Hematopoietic multipotent progenitor cell treated with erythropoietin and hydrocortisone succinate and interleukin-3 and kit ligand, for 17 days (in vitro differentiated cells): ENCODE measurements at regions not wholly inside any gene's neighbourhood (a gene's known extent, or its start where the extent isn't known, plus 50 kb on each side); places are given as distances from the start of the nearest gene placed in this dataset.
A peak's percentile ranks its signal among the peaks of the same experiment; 100 is the strongest.

Source experiments
- DNase-seq: peaks from one replicate; pipeline ENCODE4 v3.0.0-alpha.2; 2015; ENCODE audit warnings: low spot score

DNA sequence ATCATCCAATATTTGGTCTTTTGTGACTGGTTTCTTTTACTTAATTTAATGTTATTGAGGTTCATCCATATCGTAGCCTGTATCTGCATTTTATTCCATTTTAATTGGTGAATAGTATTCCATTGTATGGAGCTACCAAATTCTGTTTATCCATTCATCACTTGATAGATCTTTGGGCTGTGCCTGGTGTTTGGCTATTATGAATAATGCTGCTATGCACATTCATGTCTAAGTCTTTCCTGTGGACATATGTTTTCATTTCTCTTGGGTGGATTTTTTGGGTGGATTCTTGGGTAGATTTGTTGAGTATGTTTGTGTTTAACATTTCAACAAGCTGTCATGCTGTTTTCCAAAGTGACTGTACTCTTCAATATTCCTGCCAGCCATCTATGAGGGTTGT, 52.5 kb upstream of the NEDD4L start:
- DNase-seq: no peak

GRCh38 chr18:57989536-57989935, 54.5 kb upstream of the NEDD4L start:
- DNase-seq: no peak

- no peak for DNase-seq
Observed at GRCh38 chr18:57984490-57985115, 59.4 kb upstream of the NEDD4L start.

GRCh38 chr18:57983965-57984364, 60.1 kb upstream of the NEDD4L start:
- DNase-seq: no peak

GRCh38 chr18:57983472-57983871, 60.6 kb upstream of the NEDD4L start:
- no peak for DNase-seq

DNA sequence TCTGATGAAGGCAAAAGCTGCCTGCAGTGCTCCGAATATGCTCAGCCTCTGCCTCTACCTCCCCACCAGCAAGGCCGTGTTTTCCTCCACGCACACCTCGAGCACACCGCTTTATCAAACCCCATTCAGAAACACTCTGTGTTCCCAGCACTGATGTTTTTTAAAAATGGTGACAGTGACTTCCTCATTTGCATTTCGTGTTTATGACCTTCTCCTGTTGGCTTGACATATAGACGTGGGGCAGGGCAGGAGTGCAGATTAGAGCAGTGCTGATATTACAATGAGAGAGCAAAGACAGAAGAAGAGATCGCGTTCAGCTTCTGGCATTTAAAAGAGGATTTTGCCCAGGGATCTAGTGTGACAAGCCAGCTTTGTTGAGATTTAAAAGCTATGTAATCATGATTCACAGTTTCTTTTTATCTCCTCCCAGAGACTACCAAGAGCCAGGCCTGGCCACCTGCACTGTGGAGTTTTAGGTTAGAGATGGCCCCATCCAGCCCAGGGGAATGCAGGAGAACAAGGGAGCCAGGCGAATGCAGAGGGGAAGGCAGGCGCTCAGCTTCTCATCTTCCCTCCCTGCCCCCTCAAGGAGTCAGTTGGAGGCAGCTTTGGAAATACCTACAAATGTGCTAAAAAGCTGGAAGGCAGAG, 61.5 kb upstream of the NEDD4L start:
- DNase-seq: no peak

DNA sequence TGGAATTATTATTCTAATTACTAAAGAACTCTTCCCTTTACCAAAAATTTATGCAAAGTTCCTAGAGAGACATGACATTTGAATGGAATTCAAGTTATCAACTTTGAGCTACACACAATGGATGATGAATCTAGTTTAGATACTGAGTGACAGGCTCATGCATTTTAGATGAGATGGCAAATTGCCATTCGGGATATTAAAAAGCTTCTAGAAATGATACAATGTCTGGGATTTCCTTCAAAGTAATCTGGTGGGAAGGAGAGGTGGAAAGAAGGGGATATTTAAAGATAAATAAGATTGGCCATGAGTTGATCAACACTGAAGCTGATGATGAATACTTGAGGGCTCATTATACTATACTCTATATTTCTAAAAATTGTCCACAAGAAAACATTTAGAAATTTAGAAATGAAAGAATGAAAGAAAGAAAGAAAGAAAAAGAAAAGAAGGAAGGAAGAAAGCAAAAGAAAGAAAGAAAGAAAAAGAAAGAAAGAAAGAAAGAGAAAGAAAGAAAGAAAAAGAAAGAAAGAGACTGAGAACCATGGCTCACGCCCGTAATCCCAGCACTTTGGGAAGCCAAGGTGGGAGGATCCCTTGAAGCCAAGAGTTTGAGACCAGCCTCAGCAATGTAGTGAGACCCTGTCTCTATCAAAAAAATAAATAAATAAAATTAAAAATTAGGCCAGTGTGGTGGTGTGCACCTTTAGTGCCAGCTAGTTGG, 62.6 kb upstream of the NEDD4L start:
- no peak for DNase-seq

GRCh38 chr18:57980573-57981307, 63.3 kb upstream of the NEDD4L start:
- no peak for DNase-seq

DNA sequence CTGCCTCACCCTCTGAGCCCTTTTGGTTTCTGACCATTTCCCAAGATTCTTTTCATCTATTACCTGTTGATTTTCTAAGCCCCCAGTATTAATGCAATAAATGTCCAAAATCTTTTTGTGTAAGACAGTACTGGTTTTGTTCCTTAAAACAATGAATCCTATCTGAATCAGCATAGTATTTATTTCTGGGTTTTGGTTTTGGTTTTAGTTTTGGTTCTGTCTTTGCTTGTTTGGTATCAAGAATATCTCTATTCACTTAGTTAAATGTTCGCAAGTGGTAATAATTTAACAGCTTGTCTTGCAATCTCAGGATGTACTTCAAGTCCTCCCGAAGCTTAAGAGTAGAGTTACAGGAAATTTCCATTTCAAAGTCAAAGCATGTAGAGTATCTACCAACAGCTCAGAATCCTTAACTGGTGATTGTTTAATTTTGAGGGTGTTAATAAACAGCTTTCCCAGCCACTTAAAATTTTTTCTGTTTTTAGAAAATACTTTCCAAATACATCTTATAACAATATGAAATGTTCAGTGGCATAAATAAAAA, 67.7 kb upstream of the NEDD4L start:
- no peak for DNase-seq

DNA sequence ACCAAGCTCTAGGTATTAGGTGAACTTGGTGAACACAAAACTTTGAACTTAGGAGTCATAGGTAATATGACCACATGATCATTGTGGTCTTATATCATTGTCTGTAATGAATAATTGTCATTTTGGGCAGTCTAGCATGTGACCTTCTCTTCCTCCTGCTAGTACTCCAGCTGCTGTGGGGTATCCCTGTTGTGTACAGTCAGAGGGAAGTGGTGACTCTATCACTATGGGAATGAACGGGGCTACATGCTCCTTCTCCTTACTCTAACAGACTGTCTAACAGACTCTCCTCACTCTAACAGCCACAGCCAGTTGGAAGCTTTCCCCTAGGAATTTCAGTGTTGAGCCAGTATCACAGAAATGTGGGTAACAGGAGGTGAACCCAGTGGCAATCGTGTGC, 68.2 kb upstream of the NEDD4L start:
- no peak for DNase-seq

DNA sequence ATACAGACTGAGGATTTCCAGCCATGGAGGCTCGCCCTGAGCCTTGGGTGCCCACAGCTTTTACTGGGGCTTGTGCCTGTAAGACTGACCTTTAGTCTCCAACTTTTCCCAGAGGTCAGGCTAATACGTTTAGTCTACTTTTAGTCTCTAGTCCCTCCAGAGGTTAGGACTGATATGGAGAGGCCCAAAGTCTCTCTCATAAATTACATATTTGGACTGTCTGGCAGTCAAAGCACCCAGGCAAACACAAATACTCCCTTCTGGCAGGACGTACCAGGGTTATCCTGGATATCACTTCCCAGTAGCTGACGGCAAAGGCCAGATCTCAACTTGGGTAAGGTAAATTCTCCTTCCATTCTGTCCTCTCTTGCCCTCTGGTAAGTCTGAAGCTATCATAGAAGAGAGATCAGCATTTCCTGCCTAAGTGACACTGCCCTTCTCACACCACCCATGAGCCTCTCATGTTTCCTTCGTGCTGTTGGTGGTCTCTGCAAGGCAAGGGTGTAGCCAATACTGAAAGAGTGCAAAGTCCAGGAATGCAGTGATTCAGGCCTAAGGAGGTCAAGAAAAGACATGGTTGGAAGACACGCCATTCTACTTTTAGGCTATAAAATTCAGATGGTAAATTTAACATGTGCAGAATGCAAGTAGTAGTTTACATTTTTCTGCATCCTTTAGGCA, 69.3 kb upstream of the NEDD4L start:
- no peak for DNase-seq

GRCh38 chr18:57973889-57974288, 70.1 kb upstream of the NEDD4L start:
- no peak for DNase-seq

DNA sequence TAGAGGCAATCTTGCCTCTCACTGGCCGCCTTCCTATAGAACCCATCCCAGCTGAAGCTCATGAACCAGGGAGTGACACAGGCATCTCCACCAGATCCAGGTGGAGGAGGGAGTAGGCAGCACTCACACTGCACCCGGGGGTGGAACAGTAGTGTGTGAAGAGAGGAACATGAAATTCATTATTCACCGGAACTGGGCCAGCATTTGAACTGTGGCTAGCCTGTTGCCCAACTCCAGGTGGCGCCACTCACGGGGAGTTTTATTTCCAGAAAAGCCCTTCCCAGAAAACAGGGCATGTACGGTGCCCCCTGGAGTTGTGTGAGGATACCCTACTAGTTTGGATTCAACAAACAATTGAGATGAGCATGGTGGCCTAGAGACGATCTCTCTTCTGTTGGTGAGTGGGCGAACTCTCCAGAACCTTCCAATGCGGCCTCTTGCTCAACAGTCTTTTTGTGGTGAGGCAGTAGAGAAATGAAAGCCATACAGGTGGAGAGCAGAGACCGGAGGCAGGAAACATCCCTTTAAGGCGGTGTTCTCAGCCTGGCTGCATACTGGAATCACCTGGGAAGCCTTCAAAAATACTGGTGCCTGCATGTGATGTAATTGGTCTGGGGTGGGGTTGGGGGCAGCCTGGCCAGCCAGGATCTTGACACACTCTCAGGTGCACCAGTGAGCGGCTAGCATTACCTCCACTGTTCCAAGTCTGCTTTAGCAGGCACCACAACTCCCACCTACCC, 73.5 kb upstream of the NEDD4L start:
- peak; percentile 13 for DNase-seq

- DNase-seq: no peak
Observed at GRCh38 chr18:57969824-57970223, 74.2 kb upstream of the NEDD4L start.

DNA sequence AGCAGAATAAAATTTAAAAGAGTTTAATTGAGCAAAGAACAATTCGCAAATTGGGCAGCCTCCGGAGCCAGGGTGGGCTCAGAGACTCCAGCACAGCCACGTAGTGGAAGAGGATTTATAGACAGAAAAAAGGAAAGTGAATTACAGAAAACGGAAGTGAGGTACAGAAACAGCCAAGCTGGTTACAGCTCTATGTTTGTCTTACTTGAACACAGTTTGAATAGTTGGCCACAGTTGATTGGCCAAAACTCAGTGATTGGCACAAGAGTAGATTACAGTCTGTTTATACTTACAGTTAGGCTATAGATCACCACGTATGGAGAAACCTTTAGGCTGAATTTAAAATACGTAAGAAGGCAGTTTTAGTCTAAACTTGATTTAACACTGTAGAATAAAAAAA, 78.8 kb upstream of the NEDD4L start:
- no peak for DNase-seq

- DNase-seq: no peak
Observed at GRCh38 chr18:57961876-57962505, 82.0 kb upstream of the NEDD4L start.

GRCh38 chr18:57961411-57961810, 82.6 kb upstream of the NEDD4L start:
- DNase-seq: no peak

DNA sequence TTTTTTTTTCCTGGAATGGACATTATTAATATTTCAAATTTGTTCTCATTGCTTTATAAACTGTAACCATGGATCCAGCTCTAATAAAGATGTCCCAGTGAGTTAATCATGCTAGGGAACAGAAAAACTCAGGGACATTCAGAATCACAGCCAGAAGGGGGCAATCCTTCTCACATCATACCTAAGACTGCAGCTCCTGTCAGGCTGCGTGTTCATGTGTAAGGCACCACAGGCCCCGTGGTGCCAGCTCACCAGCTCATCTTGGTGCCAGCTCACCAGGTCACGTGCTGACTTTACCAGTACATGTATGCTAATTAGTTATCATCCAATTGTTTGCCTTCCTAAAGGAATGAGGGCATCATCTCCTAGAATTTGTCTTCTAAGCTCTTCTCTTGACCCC, 84.7 kb upstream of the NEDD4L start:
- DNase-seq: peak; percentile 41

DNA sequence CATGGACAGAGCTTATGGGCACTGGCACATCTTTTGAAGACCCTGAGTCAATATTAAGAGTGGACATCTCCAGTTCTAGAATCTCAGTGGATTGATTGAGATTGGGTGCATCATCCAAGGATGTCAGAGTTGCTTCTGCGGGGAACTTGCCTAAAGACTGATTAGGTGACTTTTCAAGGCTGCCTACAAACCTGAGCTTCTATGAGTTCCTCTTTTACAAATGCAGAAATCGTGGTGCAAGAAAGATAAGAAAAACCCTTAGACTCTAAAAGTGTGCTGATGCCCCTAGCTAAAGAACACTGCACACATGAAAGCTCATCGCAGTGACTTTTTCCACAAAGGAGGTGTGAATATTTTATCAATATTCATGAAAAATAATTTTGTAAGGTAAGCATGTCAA, 86.8 kb upstream of the NEDD4L start:
- DNase-seq: no peak

- DNase-seq: no peak
Observed at GRCh38 chr18:57956491-57956890, 87.5 kb upstream of the NEDD4L start.

GRCh38 chr18:57954935-57955334, 89.1 kb upstream of the NEDD4L start:
- no peak for DNase-seq
